OCI-LY1 (cell line): ENCODE measurements at regions not wholly inside any gene's neighbourhood (a gene's known extent, or its start where the extent isn't known, plus 50 kb on each side); places are given as distances from the start of the nearest gene placed in this dataset.
"Not testable (repeated sequence)": the region's sequence is repeated elsewhere in the genome, so short reads cannot be mapped to it uniquely, and the experiment has no call there.

Experiments used
- H2AFZ ChIP-seq: fragments of 200-600 bp; sonication (generic), shearing (Covaris generic); 2 replicates; pipeline ENCODE4 v1.6.0; 2014; ENCODE audit warnings: antibody characterized with exemption, mild to moderate bottlenecking, low read length
- H3F3A ChIP-seq: fragments of 200-600 bp; sonication (generic), shearing (Covaris generic); 2 replicates; pipeline ENCODE4 v1.6.0; 2014; ENCODE audit warnings: mild to moderate bottlenecking, antibody characterized with exemption, low read length, moderate library complexity; ENCODE audit not compliant: insufficient read depth
- H3K27ac ChIP-seq: fragments of 200-600 bp; sonication (generic); 2 replicates; pipeline ENCODE4 v1.5.1; 2014; ENCODE audit warnings: low read length, mixed run types, mild to moderate bottlenecking, low read depth; ENCODE audit not compliant: poor library complexity, severe bottlenecking
- H3K27me3 ChIP-seq: fragments of 200-600 bp; sonication (generic); 2 replicates; pipeline ENCODE4 v1.6.0; 2014; ENCODE audit warnings: antibody characterized with exemption, mild to moderate bottlenecking, low read length, moderate library complexity; ENCODE audit not compliant: insufficient read depth
- H3K36me3 ChIP-seq: fragments of 200-600 bp; sonication (generic); 2 replicates; pipeline ENCODE4 v1.6.1; 2014; ENCODE audit warnings: mild to moderate bottlenecking, antibody characterized with exemption, low read length, moderate library complexity, mixed read lengths; ENCODE audit not compliant: insufficient read depth
- H3K4me1 ChIP-seq: fragments of 200-600 bp; sonication (generic); 2 replicates; pipeline ENCODE4 v1.5.1; 2014; ENCODE audit warnings: mild to moderate bottlenecking, low read length, moderate library complexity; ENCODE audit not compliant: insufficient read depth, severe bottlenecking
- H3K4me2 ChIP-seq: fragments of 200-600 bp; sonication (generic), shearing (Covaris generic); 2 replicates; pipeline ENCODE4 v1.6.1; 2014; ENCODE audit warnings: low read length
- H3K4me3 ChIP-seq: fragments of 200-600 bp; sonication (generic); 2 replicates; pipeline ENCODE4 v1.5.1; 2014; ENCODE audit warnings: low read length, low read depth, mild to moderate bottlenecking, mixed read lengths; ENCODE audit not compliant: poor library complexity, severe bottlenecking
- H3K79me2 ChIP-seq: fragments of 200-600 bp; shearing (Covaris generic); 2 replicates; pipeline ENCODE4 v1.6.1; 2016; ENCODE audit warnings: mixed run types, low read length, mixed read lengths; ENCODE audit not compliant: insufficient read depth
- H3K9ac ChIP-seq: fragments of 200-600 bp; sonication (generic), shearing (Covaris generic); 2 replicates; pipeline ENCODE4 v1.6.1; 2014; ENCODE audit warnings: mild to moderate bottlenecking, low read length, mixed read lengths
- H3K9me2 ChIP-seq: fragments of 200-600 bp; sonication (generic), shearing (Covaris generic); 2 replicates; pipeline ENCODE4 v1.6.1; 2014; ENCODE audit warnings: low read depth, mild to moderate bottlenecking, low read length, mixed read lengths
- H3K9me3 ChIP-seq: fragments of 200-600 bp; shearing (Covaris generic); 2 replicates; pipeline ENCODE4 v1.6.1; 2014; ENCODE audit warnings: low read length, mixed read lengths
- H4K20me1 ChIP-seq: fragments of 200-600 bp; sonication (generic), shearing (Covaris generic); 2 replicates; pipeline ENCODE4 v1.6.0; 2016; ENCODE audit warnings: mild to moderate bottlenecking, low read length; ENCODE audit not compliant: insufficient read depth
- CTCF ChIP-seq: fragments of 200-600 bp; sonication (generic), shearing (Covaris generic); IDR thresholded peaks from 2 replicates; pipeline ENCODE4 v1.5.1; 2017; ENCODE audit warnings: mild to moderate bottlenecking, antibody characterized with exemption, low read length, moderate library complexity, mixed read lengths
- EZH2 ChIP-seq: fragments of 200-600 bp; sonication (generic), shearing (Covaris generic); IDR thresholded peaks from 2 replicates; pipeline ENCODE4 v1.8.0; 2017; ENCODE audit warnings: borderline replicate concordance, mixed run types, mild to moderate bottlenecking, antibody characterized with exemption, low read length, moderate library complexity, mixed read lengths

GRCh38 chr17:22123536-22124281, 431.4 kb downstream of the KCNJ18 start:
- no peak overlapping the region for H2AFZ ChIP-seq
- H3K9ac ChIP-seq: no peak overlapping the region
- no peaks in the 10 kb centered on the region for H3K79me2 ChIP-seq
- H3K4me2 ChIP-seq: no peak overlapping the region
- H3K4me3 ChIP-seq: no peak overlapping the region
- H3K9me3 ChIP-seq: no peaks in the 10 kb centered on the region
- no peaks in the 10 kb centered on the region for H3K9me2 ChIP-seq
- TF ChIP-seq EZH2 (no peak), CTCF (no peak)
- H3K27me3 ChIP-seq: no peaks in the 10 kb centered on the region
- H4K20me1 ChIP-seq: no peaks in the 10 kb centered on the region
- no peaks in the 10 kb centered on the region for H3F3A ChIP-seq
- H3K27ac ChIP-seq: no peak overlapping the region
- H3K36me3 ChIP-seq: no peaks in the 10 kb centered on the region
- no peaks in the 10 kb centered on the region for H3K4me1 ChIP-seq

- Histone ChIP-seq H4K20me1 (no peaks in the 10 kb centered on the region), H3K27ac (no peak overlapping the region), H3K79me2 (no peaks in the 10 kb centered on the region), H2AFZ (no peak overlapping the region), H3F3A (no peaks in the 10 kb centered on the region), H3K4me1 (no peaks in the 10 kb centered on the region), H3K4me3 (no peak overlapping the region), H3K4me2 (no peak overlapping the region), H3K9me3 (no peaks in the 10 kb centered on the region), H3K27me3 (no peaks in the 10 kb centered on the region), H3K36me3 (no peaks in the 10 kb centered on the region), H3K9ac (no peak overlapping the region), H3K9me2 (no peaks in the 10 kb centered on the region)
- TF ChIP-seq EZH2: no peak
- TF ChIP-seq CTCF: no peak
Observed at GRCh38 chr17:22128171-22128570, 435.8 kb downstream of the KCNJ18 start.

- Histone ChIP-seq H3K27me3 (no peaks in the 10 kb centered on the region), H3F3A (no peaks in the 10 kb centered on the region), H2AFZ (no peak overlapping the region; the same call in 1 of the 2 replicates), H3K9ac (no peak overlapping the region), H3K4me3 (no peak overlapping the region), H4K20me1 (no peaks in the 10 kb centered on the region), H3K4me2 (no peak overlapping the region), H3K4me1 (no peaks in the 10 kb centered on the region), H3K9me2 (no peaks in the 10 kb centered on the region), H3K27ac (no peak overlapping the region), H3K9me3 (no peaks in the 10 kb centered on the region), H3K79me2 (no peaks in the 10 kb centered on the region), H3K36me3 (no peaks in the 10 kb centered on the region)
- no peak for TF ChIP-seq CTCF
- TF ChIP-seq EZH2: no peak
Observed at GRCh38 chr17:22128723-22129122, 436.4 kb downstream of the KCNJ18 start.

DNA sequence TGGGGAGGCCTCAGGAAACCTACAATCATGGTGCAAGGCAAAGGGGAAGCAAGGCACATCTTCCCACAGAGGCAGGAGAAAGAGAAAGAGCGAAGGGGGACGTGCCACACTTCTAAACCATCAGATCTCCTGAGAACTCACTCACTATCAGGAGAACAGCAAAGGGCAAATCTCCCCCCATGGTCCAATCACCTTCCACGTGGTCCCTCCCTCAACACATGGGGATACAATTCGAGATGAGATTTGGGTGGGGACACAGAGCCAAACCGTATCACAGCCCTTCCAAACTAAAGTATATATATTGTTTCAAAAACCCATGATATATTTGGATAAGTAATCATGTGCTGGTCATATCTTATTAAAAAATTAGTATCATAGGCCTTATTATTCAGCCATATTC, 437.6 kb downstream of the KCNJ18 start:
- not testable (repeated sequence) for H3K9me3 ChIP-seq, H3K9me2 ChIP-seq, H3F3A ChIP-seq, H3K36me3 ChIP-seq, H3K79me2 ChIP-seq, H3K4me2 ChIP-seq, H2AFZ ChIP-seq, H3K27me3 ChIP-seq, H3K9ac ChIP-seq, H3K4me3 ChIP-seq, H3K27ac ChIP-seq, H3K4me1 ChIP-seq, H4K20me1 ChIP-seq
